SK-N-SH (cell line): ENCODE measurements at regions not wholly inside any gene's neighbourhood (a gene's known extent, or its start where the extent isn't known, plus 50 kb on each side); places are given as distances from the start of the nearest gene placed in this dataset.

Experiments used
- CTCF ChIP-seq: fragments of 200-600 bp; sonication (generic); IDR thresholded peaks from 2 replicates; pipeline ENCODE4 v1.6.1; 2017; ENCODE audit warnings: antibody characterized with exemption, mild to moderate bottlenecking, moderate library complexity
- ELF1 ChIP-seq: IDR thresholded peaks from 2 replicates; pipeline ENCODE4 v1.4.0; 2012
- FOXJ3 ChIP-seq: sonication (generic); formaldehyde crosslinking; IDR thresholded peaks from 2 replicates; pipeline ENCODE4 v1.5.1; 2020; ENCODE audit warnings: mild to moderate bottlenecking, missing genetic modification reagents
- GATA2 ChIP-seq: sonication (generic); formaldehyde crosslinking; IDR thresholded peaks from 2 replicates; pipeline ENCODE4 v1.5.0; 2020; ENCODE audit warnings: mild to moderate bottlenecking, missing genetic modification reagents
- IRF3 ChIP-seq: fragments of 150-350 bp; IDR thresholded peaks from 2 replicates; pipeline ENCODE4 v1.6.1; 2016; ENCODE audit warnings: mild to moderate bottlenecking, low read depth, low read length
- MAX ChIP-seq: IDR thresholded peaks from 2 replicates; pipeline ENCODE4 v1.4.0; 2012; ENCODE audit warnings: low read depth
- MXI1 ChIP-seq: IDR thresholded peaks from 2 replicates; pipeline ENCODE4 v1.6.1; 2012; ENCODE audit warnings: mild to moderate bottlenecking, low read depth, low read length, improper control_type of control experiment
- SMC3 ChIP-seq: IDR thresholded peaks from 2 replicates; pipeline ENCODE4 v1.6.1; 2012; ENCODE audit warnings: low read depth, low read length, improper control_type of control experiment
- TEAD4 ChIP-seq: IDR thresholded peaks from 2 replicates; pipeline ENCODE4 v1.4.0; 2012; ENCODE audit warnings: mild to moderate bottlenecking, borderline replicate concordance; ENCODE audit not compliant: insufficient read depth
- USF1 ChIP-seq: IDR thresholded peaks from 2 replicates; pipeline ENCODE4 v1.4.0; 2012; ENCODE audit warnings: low read depth, borderline replicate concordance
- USF2 ChIP-seq: fragments of 150-350 bp; IDR thresholded peaks from 2 replicates; pipeline ENCODE4 v1.6.1; 2017; ENCODE audit warnings: antibody characterized with exemption, low read length, low read depth, borderline replicate concordance

- TF ChIP-seq CTCF (no peak), MXI1 (no peak), USF1 (no peak), MAX (no peak), SMC3 (no peak), GATA2 (CRISPR knock-in tag) (no peak), IRF3 (no peak), FOXJ3 (CRISPR knock-in tag) (no peak), TEAD4 (no peak), USF2 (no peak), ELF1 (no peak)
These were observed 642.7 kb downstream of the TAF11L14 start for GRCh38 chr5:18276939-18277338.
